Esophagus squamous epithelium (tissue), 5 donors: ENCODE measurements at regions not wholly inside any gene's neighbourhood (a gene's known extent, or its start where the extent isn't known, plus 50 kb on each side); places are given as distances from the start of the nearest gene placed in this dataset.

Source experiments
- DNase-seq: peaks from one replicate; lab custom pipeline; 2025; lab: John Stamatoyannopoulos, UW
- H3K27ac ChIP-seq, 4 donors: fragments of 200-600 bp; sonication (generic); one replicate each; pipeline ENCODE4 v1.5.1; 2016 to 2019; ENCODE audit warnings: mild to moderate bottlenecking in 1 of 4
- H3K27me3 ChIP-seq, 4 donors: fragments of 200-600 bp; sonication (generic); 1 replicate in 3 of 4; 2 replicates in 1 of 4; pipeline versions ENCODE4 v1.5.1 to v1.6.0; 2017 to 2021; ENCODE audit warnings: antibody characterized with exemption in 1 of 4
- H3K36me3 ChIP-seq, 3 donors: fragments of 200-600 bp; sonication (generic); one replicate each; pipeline ENCODE4 v1.5.1; 2016 to 2019
- H3K4me1 ChIP-seq, 3 donors: fragments of 200-600 bp; sonication (generic); one replicate each; pipeline ENCODE4 v1.5.1; 2017 to 2019
- H3K4me3 ChIP-seq, 4 donors: fragments of 200-600 bp; sonication (generic); 1 replicate in 3 of 4; 2 replicates in 1 of 4; pipeline ENCODE4 v1.5.1; 2016 to 2019; ENCODE audit warnings: mild to moderate bottlenecking in 2 of 4, moderate library complexity in 1 of 4
- H3K9me3 ChIP-seq, 3 donors: fragments of 200-600 bp; sonication (generic); one replicate each; pipeline ENCODE4 v1.5.1; 2016 to 2019
- POLR2A ChIP-seq, 4 donors: fragments of 450-650 bp; IDR thresholded peaks; one replicate each; pipeline ENCODE4 v1.6.1; 2017; ENCODE audit warnings: antibody characterized with exemption in 4 of 4, mild to moderate bottlenecking in 4 of 4, moderate library complexity in 3 of 4
- WGBS, 2 donors: methylation state at CpG; one replicate each; pipeline ENCODE4 v1.1.5; 2018; 5-methylcytosine and 5-hydroxymethylcytosine counted together
- intact Hi-C: fragments of 100-400 bp; cut with DNase I; formaldehyde crosslinking; loops from one replicate; pipeline ENCODE4 v1.15.0; 2022
- TF ChIP-seq, protein P1 (sequence below), 6 experiments: fragments of 450-650 bp in 4 of 6; fragments of 200-600 bp in 2 of 6; sonication (generic) in 2 of 6; IDR thresholded peaks; one replicate each; pipeline ENCODE4 v1.5.1; 2016 to 2019; ENCODE audit warnings: antibody characterized with exemption in 6 of 6, mild to moderate bottlenecking in 4 of 6, moderate library complexity in 4 of 6
- donor health status: DM: yes; HTN: yes; CAD: no.

DNA sequence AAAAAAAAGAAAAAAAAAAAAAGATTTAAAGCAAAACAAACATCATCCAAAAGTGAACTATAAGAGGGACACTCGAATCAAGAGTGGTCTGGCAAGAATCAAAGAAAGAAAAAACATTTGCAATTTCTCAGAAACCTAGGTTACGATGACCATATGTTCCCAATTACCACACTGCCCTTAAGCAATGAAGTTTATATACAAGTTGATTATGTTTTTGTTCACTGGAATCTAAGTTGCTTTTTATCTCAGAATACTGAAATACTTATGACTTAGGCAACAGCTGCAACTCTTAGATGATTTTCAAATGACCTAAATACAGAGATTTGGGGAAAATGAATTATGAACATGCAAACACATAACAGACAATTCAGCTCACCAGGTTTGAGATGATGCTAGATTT lies 597.1 kb upstream of the CHAC2 start:
- DNase-seq = no peak
- Histone ChIP-seq H3K4me3 (no peak overlapping the region), H3K27ac (no peak overlapping the region), H3K27me3 (no peaks in the 10 kb centered on the region), H3K36me3 (no peaks in the 10 kb centered on the region), H3K4me1 (no peaks in the 10 kb centered on the region), H3K9me3 (no peaks in the 10 kb centered on the region)
- TF ChIP-seq, protein P1, sequence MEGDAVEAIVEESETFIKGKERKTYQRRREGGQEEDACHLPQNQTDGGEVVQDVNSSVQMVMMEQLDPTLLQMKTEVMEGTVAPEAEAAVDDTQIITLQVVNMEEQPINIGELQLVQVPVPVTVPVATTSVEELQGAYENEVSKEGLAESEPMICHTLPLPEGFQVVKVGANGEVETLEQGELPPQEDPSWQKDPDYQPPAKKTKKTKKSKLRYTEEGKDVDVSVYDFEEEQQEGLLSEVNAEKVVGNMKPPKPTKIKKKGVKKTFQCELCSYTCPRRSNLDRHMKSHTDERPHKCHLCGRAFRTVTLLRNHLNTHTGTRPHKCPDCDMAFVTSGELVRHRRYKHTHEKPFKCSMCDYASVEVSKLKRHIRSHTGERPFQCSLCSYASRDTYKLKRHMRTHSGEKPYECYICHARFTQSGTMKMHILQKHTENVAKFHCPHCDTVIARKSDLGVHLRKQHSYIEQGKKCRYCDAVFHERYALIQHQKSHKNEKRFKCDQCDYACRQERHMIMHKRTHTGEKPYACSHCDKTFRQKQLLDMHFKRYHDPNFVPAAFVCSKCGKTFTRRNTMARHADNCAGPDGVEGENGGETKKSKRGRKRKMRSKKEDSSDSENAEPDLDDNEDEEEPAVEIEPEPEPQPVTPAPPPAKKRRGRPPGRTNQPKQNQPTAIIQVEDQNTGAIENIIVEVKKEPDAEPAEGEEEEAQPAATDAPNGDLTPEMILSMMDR (IDR thresholded peaks at IDR 0.05) = no peak
- TF ChIP-seq POLR2A (IDR thresholded peaks at IDR 0.05) = no peak
- WGBS, 2 donors = 43 to 47% methylated on average over 2 of the region's 2 CpGs
- intact Hi-C loops = no loop called here

GRCh38 chr2:53167227-53167626 lies 600.4 kb upstream of the CHAC2 start:
- TF ChIP-seq POLR2A (IDR thresholded peaks at IDR 0.05) = no peak
- TF ChIP-seq, protein P1 (IDR thresholded peaks at IDR 0.05) = no peak
- no peak for DNase-seq
- no peaks in the 10 kb centered on the region for H3K36me3 ChIP-seq
- no peaks in the 10 kb centered on the region for H3K4me1 ChIP-seq
- H3K4me3 ChIP-seq = no peak overlapping the region
- H3K27ac ChIP-seq = no peak overlapping the region
- 73 to 78% methylated on average over 4 of the region's 4 CpGs for WGBS, 2 donors
- H3K9me3 ChIP-seq = no peaks in the 10 kb centered on the region
- intact Hi-C loops = no loop called here
- H3K27me3 ChIP-seq = no peaks in the 10 kb centered on the region

DNA sequence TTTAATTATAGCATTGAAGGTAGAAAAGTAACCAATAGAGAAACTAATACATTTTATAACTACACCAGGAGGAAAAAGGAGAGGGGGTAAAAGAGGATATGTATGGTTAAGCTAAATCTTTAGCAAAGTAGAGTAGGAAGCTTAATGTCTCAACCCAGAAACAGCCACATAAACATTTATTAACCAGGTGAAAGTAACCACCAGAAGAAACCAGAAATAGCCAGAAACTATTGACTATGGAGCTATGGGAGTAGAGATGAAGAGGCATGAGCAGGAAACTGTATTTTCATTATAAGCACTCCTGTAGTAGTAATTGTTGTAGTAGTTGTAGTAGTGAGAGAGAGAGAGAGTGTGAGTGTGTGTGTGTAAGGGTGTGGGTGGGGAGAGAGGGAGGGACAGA lies 617.5 kb upstream of the CHAC2 start:
- H3K27ac ChIP-seq = no peak overlapping the region
- TF ChIP-seq, protein P1 (IDR thresholded peaks at IDR 0.05) = no peak
- no peak for TF ChIP-seq POLR2A (IDR thresholded peaks at IDR 0.05)
- intact Hi-C loops = no loop called here
- H3K9me3 ChIP-seq = no peaks in the 10 kb centered on the region
- DNase-seq = no peak
- no peak overlapping the region for H3K4me3 ChIP-seq
- no peaks in the 10 kb centered on the region for H3K36me3 ChIP-seq
- H3K4me1 ChIP-seq = no peaks in the 10 kb centered on the region
- H3K27me3 ChIP-seq = no peaks in the 10 kb centered on the region

GRCh38 chr2:53148221-53148620 lies 619.4 kb upstream of the CHAC2 start:
- Histone ChIP-seq H3K27ac (no peak overlapping the region), H3K9me3 (no peaks in the 10 kb centered on the region), H3K4me1 (no peaks in the 10 kb centered on the region), H3K36me3 (no peaks in the 10 kb centered on the region), H3K4me3 (no peak overlapping the region), H3K27me3 (no peaks in the 10 kb centered on the region)
- 29 to 30% methylated on average over 3 of the region's 3 CpGs for WGBS, 2 donors
- no peak for TF ChIP-seq POLR2A (IDR thresholded peaks at IDR 0.05)
- TF ChIP-seq, protein P1 (IDR thresholded peaks at IDR 0.05) = no peak
- intact Hi-C loops = no loop called here
- no peak for DNase-seq

DNA sequence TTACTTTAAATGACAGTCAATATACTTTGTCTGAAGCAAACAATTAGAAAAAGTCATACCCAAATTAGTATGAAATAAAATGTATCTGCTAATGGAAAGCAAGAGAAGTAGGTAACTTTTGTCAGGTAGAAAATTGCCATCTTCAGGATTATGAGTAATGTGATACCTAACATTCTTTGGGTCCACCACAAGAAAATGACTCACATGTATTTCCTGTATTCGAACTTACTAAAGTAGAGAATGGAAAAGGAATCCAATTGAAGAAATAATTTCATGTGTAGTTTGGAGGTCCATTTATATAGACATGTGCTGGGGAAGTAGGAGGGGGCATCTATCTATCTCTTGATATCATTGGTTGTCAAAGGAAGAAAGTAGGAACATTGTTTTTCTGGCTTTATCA lies 636.2 kb upstream of the CHAC2 start:
- intact Hi-C loops = no loop called here
- no peaks in the 10 kb centered on the region for H3K27me3 ChIP-seq
- no peak overlapping the region for H3K27ac ChIP-seq
- no peaks in the 10 kb centered on the region for H3K9me3 ChIP-seq
- no peaks in the 10 kb centered on the region for H3K36me3 ChIP-seq
- WGBS, 2 donors = 32 to 38% methylated on average over 1 of the region's 1 CpG
- DNase-seq = no peak
- no peaks in the 10 kb centered on the region for H3K4me1 ChIP-seq
- H3K4me3 ChIP-seq = no peak overlapping the region
- TF ChIP-seq, protein P1 (IDR thresholded peaks at IDR 0.05) = no peak
- no peak for TF ChIP-seq POLR2A (IDR thresholded peaks at IDR 0.05)
